ENCODE measurements at regions not wholly inside any gene's neighbourhood (a gene's known extent, or its start where the extent isn't known, plus 50 kb on each side); places are given as distances from the start of the nearest gene placed in this dataset.

GRCh38 chr6:15781890-15782289 lies 119.1 kb upstream of the DTNBP1 start:
- FAIRE-seq (no peak), DNase-seq (ENCODE audit: insufficient read length, low spot score) (no peak)

GRCh38 chr6:15781333-15781732 lies 118.5 kb upstream of the DTNBP1 start:
- DNase-seq (ENCODE audit: insufficient read length, low spot score) (no peak), FAIRE-seq (no peak)

DNA sequence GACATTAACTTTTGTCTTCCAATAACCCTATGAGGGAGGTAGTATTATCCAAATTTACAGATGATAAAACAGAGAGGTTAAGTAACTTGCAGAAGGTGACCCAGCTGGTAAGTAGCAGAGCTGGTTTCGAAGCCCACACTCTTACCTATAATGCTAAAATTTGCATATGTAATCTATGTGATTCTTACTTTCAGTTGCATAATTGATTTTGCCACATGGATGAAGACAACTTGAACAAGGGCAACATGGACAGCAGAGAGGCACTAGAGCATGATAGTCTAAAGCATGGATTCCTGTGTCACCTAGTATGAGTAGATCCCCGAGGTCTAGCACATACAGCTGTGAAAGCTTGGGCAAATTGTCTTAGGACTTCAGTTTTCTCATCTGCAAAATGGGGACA lies 117.6 kb upstream of the DTNBP1 start:
- FAIRE-seq (peak; percentile 55), DNase-seq (ENCODE audit: insufficient read length, low spot score) (no peak)

- DNase-seq (ENCODE audit: insufficient read length, low spot score) (no peak), FAIRE-seq (peak; percentile 37)
Measured at GRCh38 chr6:15779726-15780125, 116.9 kb upstream of the DTNBP1 start.

- FAIRE-seq (no peak), DNase-seq (ENCODE audit: insufficient read length, low spot score) (no peak)
Measured at GRCh38 chr6:15776458-15776980, 113.7 kb upstream of the DTNBP1 start.

DNA sequence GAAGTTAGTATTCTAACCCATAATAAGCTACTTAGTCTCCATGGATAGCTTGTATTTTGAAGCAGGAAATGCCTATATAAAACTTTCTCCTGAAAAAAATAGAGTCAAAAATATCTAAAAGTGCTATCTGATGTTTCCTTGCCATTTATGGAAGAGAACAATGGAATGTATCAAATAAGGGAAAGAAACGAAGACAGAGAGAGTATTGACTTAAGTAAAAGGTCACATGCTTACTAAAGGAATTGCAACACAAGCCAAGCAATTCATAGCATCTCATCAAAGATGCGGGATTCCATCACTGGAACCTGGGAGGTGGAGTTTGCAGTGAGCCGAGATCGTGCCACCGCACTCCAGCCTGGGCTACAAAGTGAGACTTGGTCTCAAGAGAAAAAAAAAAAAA lies 112.9 kb upstream of the DTNBP1 start:
- DNase-seq (ENCODE audit: insufficient read length, low spot score) (no peak), FAIRE-seq (no peak)

GRCh38 chr6:15775076-15775634 lies 112.3 kb upstream of the DTNBP1 start:
- FAIRE-seq = no peak

GRCh38 chr6:15773806-15774410 lies 111.1 kb upstream of the DTNBP1 start:
- DNase-seq (ENCODE audit: insufficient read length, low spot score) = no peak
- no peak for FAIRE-seq

More at GRCh38 chr6:15775076-15775634, 112.3 kb upstream of the DTNBP1 start:
- DNase-seq (ENCODE audit: insufficient read length, low spot score) = no peak

DNA sequence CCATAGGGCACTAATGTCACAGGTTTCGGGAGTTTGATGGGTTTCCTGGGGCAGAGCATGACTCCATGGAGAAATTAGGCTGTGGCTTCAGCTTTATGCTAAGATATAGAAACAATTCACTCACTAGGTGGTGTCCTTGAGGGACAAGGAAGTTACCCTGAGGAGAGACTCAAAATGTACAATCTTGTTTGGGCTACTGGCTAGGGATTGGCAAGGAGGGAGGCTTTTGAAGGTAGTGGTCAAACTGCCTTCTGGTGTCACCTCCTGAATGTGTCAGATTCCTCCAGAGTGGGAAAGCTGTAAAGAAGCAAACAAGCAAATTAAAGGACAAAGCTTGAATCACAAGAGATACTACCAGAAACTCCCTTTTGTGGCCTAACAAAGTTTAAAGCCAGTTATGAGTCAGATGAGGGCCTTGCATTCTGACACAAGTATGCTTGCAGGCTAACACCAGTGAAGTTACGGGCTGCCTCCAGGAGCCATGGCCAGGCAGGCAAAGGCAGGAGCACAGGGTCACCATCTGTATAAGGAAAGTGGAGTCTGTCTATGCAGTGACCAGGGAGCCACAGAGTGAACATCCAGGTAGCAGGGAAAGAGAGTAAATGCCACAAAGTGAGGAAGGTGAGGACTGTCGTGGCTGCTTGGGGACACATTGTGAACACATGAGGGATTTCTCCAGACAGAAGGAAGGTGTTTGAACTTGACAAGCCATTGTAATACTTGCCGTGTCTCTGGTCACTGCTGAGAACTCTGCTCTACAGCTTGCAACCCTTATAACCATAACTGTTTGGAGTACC lies 107.7 kb upstream of the DTNBP1 start:
- DNase-seq (ENCODE audit: insufficient read length, low spot score) (no peak), FAIRE-seq (peak; percentile 87)

GRCh38 chr6:15769511-15770018 lies 106.7 kb upstream of the DTNBP1 start:
- FAIRE-seq = no peak

GRCh38 chr6:15768999-15769398 lies 106.2 kb upstream of the DTNBP1 start:
- DNase-seq (ENCODE audit: insufficient read length, low spot score) (no peak), FAIRE-seq (no peak)

More at GRCh38 chr6:15769511-15770018, 106.7 kb upstream of the DTNBP1 start:
- DNase-seq (ENCODE audit: insufficient read length, low spot score) = no peak

DNA sequence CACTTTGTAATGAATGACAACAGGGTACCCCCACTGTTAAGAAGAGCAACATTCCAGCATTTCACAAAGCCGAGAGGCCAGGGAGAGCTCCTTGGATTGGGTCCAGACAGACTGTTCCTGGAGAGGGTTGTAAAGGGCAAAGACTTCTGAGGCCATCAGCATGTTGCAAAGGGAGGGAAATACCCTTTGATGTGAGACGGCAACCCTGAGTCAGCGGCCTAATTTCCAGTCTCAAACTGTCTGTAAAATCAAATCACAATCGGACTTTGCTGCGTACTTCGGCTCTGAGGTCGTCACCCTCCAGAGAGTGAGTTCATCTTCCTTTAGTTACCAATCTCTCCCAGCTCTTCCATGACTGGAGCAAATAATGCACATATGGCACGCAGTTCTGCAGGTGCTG lies 101.0 kb upstream of the DTNBP1 start:
- DNase-seq (ENCODE audit: insufficient read length, low spot score) (no peak), FAIRE-seq (no peak)

DNA sequence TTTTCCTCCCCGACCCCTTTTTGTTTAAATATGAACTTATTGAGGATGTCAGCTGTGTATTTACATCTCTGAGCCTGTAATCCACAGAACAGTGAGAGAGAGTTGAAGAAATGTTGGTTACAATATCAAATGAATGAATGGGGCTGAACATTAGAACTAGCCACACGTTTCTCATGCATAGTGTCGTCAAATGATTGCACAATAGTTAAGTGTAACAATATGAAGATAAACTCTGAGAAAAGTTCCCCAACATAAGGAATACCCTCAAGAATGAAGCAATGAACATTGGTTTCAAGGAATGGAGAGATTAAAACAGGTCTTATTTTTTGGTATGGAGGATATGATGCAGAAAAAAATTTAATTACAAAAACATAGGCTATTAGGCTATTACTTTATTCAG lies 100.5 kb upstream of the DTNBP1 start:
- no peak for DNase-seq (ENCODE audit: insufficient read length, low spot score)
- FAIRE-seq = no peak

DNA sequence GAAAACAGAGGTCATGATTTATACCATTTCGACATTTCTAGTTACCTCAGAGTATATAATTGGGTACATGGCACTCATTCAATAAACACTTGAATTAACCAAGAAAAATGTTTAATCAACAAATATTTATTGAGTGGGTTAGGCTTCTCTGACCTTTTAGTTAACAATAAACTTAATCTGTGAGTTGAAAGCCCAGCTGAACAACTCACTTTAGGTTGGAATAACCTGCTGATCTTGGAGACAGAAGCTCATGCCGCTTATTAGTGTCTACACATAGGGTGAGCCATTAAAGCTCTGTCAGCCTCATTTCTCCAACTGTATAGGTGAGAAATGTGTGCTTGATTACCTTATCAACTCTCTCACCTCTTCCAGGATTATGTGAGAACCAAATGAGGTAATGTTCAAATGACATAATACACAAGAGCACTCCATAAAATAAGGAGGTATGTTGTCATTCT lies 98.2 kb upstream of the DTNBP1 start:
- FAIRE-seq = no peak
- DNase-seq (ENCODE audit: insufficient read length, low spot score) = no peak

GRCh38 chr6:15758631-15759215 lies 95.9 kb upstream of the DTNBP1 start:
- DNase-seq (ENCODE audit: insufficient read length, low spot score) (no peak), FAIRE-seq (no peak)

DNA sequence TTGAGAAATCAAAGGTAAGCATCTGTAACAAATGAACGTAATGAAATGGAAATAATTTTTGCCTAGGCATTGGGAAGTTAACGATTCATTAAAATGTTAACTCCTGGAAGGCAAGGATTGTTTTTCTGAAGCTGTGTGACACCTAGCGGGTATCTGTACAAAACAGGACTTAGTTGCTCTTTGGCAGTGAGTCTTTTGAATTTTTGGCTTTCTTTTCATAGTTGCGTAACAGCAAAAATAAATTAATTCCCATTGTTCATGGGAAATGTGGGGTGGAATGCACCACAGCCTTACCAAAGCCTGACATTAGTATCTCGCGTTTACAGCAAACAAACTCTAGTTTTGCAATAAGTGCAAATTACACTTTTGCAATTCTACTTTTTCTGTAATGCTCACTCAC lies 92.7 kb upstream of the DTNBP1 start:
- no peak for FAIRE-seq
- DNase-seq (ENCODE audit: insufficient read length, low spot score) = no peak

GRCh38 chr6:15754706-15755079 lies 91.9 kb upstream of the DTNBP1 start:
- FAIRE-seq (no peak), DNase-seq (ENCODE audit: insufficient read length, low spot score) (no peak)

DNA sequence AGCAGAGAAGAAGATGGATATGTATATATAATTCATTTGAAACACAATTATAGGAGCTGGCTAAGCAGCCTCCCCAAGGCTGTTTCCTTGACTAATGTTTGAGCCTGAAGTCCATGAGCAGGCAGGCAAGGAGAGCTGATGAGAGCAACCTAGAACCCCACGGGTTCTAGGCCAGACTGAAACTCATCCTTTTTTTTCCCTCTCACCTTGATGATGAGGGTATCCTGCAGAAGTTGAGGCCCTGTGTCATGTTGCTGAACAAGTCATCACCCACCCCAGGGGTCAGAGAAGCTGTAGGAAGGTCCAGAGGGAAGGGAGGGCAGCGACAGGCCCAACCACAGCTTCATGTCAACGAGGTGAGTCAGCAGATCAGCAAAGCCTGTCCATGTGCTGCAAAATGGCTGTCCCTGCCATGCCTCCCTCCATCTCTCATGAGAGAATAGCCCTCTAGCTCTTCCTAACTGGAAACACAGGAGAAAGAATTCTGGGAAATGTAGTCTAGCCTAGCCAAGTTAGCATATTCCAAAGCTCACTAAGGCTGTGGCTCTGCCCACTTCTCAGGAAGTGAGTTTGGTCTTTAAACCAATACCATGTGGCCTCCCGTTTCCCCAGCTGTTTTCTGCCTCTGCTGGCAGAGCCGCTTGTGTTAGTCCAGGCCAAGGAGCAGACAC lies 91.3 kb upstream of the DTNBP1 start:
- no peak for DNase-seq (ENCODE audit: insufficient read length, low spot score)

DNA sequence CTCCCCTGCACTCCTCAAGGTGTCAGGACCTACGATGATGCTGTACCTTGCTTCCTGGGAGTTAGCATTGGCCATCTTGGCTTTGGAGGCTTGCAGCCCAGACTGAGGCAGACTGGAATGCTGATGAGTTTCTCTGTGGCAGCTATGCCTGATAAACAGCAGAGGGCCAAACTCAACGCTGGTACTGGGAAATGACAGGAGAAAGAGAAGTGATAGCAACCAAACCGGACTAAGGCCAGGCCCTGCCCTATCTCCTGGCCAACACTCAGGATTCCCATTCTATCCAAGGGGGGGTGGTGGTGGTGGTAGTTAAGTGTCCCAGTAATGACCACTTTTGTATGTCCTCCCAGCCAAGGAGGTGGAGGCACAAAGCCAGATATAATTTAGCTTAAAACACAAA lies 90.0 kb upstream of the DTNBP1 start:
- FAIRE-seq (no peak), DNase-seq (ENCODE audit: insufficient read length, low spot score) (no peak)

More for the DNA sequence above, 91.3 kb upstream of the DTNBP1 start:
- FAIRE-seq = no peak

DNA sequence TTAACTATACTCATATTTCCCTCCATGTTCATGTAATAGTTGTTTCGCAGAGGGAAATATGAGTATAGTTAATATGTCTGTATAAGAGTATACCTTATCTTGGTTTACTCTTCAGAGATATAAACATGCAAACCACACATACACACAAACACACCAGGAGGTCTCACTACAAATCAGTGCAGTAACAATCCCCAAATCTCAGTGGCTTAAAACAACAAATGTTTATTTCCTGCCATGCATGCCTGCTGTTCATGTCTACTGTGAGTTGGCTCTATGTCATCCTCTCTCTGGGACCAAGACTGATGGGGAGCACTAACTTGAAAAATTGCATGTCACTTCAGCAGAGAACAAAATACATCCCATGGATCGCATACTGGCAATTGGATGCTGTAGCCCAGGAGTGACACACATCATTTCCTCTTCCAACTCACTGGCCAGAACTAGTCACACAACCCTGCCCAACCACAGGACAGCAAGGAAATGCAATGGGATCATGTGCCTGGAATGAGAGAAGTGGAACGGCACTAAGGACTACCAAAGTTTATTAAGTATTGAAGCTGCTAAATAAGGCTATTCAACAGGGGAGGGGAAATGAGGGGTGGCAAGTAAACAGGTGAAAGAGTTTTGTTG lies 89.0 kb upstream of the DTNBP1 start:
- no peak for DNase-seq (ENCODE audit: insufficient read length, low spot score)
- FAIRE-seq = no peak
